Loucy (cell line): ENCODE measurements at regions not wholly inside any gene's neighbourhood (a gene's known extent, or its start where the extent isn't known, plus 50 kb on each side); places are given as distances from the start of the nearest gene placed in this dataset.

ENCODE experiments used
- H2AFZ ChIP-seq: fragments of 200-600 bp; sonication (generic); 2 replicates; pipeline ENCODE4 v1.6.0; 2016; ENCODE audit warnings: antibody characterized with exemption, mild to moderate bottlenecking, low read length, moderate library complexity
- H3F3A ChIP-seq: fragments of 200-600 bp; 2 replicates; pipeline ENCODE4 v1.6.0; 2016; ENCODE audit warnings: antibody characterized with exemption, low read depth, mild to moderate bottlenecking
- H3K27me3 ChIP-seq: fragments of 200-600 bp; sonication (generic); 2 replicates; pipeline ENCODE4 v1.6.1; 2014; ENCODE audit warnings: low read length, mild to moderate bottlenecking; ENCODE audit not compliant: insufficient read depth, poor library complexity, severe bottlenecking
- H3K36me3 ChIP-seq: fragments of 200-600 bp; sonication (generic); 2 replicates; pipeline ENCODE4 v1.6.1; 2016; ENCODE audit warnings: low read length; ENCODE audit not compliant: insufficient read depth
- H3K4me1 ChIP-seq: fragments of 200-600 bp; sonication (generic); 2 replicates; pipeline ENCODE4 v1.5.1; 2014; ENCODE audit warnings: low read length, mild to moderate bottlenecking; ENCODE audit not compliant: insufficient read depth, poor library complexity, severe bottlenecking
- H3K4me2 ChIP-seq: fragments of 200-600 bp; sonication (generic); 2 replicates; pipeline ENCODE4 v1.6.0; 2014; ENCODE audit warnings: antibody characterized with exemption, low read length, low read depth, mild to moderate bottlenecking; ENCODE audit not compliant: poor library complexity, severe bottlenecking
- H3K4me3 ChIP-seq: fragments of 200-600 bp; sonication (generic); 2 replicates; pipeline ENCODE4 v1.5.1; 2014; ENCODE audit warnings: low read length, mild to moderate bottlenecking, mixed read lengths; ENCODE audit not compliant: poor library complexity, severe bottlenecking
- H3K79me2 ChIP-seq: fragments of 200-600 bp; sonication (generic); 2 replicates; pipeline ENCODE4 v1.6.1; 2014; ENCODE audit warnings: low read length; ENCODE audit not compliant: insufficient read depth
- H3K9ac ChIP-seq: fragments of 200-600 bp; sonication (generic); 2 replicates; pipeline ENCODE4 v1.6.0; 2014; ENCODE audit warnings: mild to moderate bottlenecking, low read depth, low read length, moderate library complexity; ENCODE audit not compliant: poor library complexity, severe bottlenecking
- H3K9me2 ChIP-seq: fragments of 200-600 bp; sonication (generic); replicated peaks from 2 replicates; pipeline ENCODE4 v1.6.1; 2016; ENCODE audit warnings: low read depth, low read length, mixed read lengths
- H3K9me3 ChIP-seq: fragments of 200-600 bp; sonication (generic); 2 replicates; pipeline ENCODE4 v1.6.1; 2014; ENCODE audit warnings: mild to moderate bottlenecking, antibody characterized with exemption, low read length, low read depth; ENCODE audit not compliant: insufficient read depth
- H4K20me1 ChIP-seq: fragments of 200-600 bp; sonication (generic); 2 replicates; pipeline ENCODE4 v1.6.0; 2014; ENCODE audit warnings: antibody characterized with exemption, low read length, mild to moderate bottlenecking; ENCODE audit not compliant: insufficient read depth, poor library complexity, severe bottlenecking
- EZH2phosphoT487 ChIP-seq: fragments of 200-600 bp; IDR thresholded peaks from 2 replicates; pipeline ENCODE4 v1.6.1; 2018; ENCODE audit warnings: antibody characterized with exemption, mild to moderate bottlenecking, moderate library complexity, borderline replicate concordance
- TF ChIP-seq, protein P1 (sequence below): fragments of 200-600 bp; sonication (generic); conservative IDR thresholded peaks from 2 replicates; pipeline ENCODE4 v1.5.1; 2014; ENCODE audit warnings: mild to moderate bottlenecking, antibody characterized with exemption, low read length

DNA sequence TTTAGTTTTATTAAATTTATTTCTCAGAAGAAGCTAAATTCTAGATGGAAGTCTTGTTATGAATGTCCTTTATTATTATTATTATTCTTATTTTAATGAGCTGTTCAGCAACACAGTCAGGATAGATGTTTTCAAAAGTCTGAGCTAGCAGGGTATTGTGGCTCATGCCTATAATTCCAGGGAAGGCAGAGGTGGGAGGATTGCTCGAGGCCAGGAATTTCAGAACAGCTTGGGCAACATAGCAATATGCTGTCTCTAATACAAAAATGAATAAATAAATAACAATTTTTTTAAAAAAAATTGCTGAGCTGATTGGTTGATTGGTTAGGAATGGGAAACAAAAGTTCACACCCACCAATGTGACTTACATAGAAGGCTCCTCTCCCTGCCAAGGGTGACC is 274.1 kb upstream of the CYRIA start:
- H3K9ac ChIP-seq: no peak overlapping the region
- H3K4me2 ChIP-seq: no peak overlapping the region
- H3K9me3 ChIP-seq: no peaks in the 10 kb centered on the region
- H3K4me1 ChIP-seq: no peaks in the 10 kb centered on the region
- no peaks in the 10 kb centered on the region for H3F3A ChIP-seq
- H3K36me3 ChIP-seq: no peaks in the 10 kb centered on the region
- no peaks in the 10 kb centered on the region for H3K9me2 ChIP-seq
- no peaks in the 10 kb centered on the region for H3K79me2 ChIP-seq
- TF ChIP-seq, protein P1, sequence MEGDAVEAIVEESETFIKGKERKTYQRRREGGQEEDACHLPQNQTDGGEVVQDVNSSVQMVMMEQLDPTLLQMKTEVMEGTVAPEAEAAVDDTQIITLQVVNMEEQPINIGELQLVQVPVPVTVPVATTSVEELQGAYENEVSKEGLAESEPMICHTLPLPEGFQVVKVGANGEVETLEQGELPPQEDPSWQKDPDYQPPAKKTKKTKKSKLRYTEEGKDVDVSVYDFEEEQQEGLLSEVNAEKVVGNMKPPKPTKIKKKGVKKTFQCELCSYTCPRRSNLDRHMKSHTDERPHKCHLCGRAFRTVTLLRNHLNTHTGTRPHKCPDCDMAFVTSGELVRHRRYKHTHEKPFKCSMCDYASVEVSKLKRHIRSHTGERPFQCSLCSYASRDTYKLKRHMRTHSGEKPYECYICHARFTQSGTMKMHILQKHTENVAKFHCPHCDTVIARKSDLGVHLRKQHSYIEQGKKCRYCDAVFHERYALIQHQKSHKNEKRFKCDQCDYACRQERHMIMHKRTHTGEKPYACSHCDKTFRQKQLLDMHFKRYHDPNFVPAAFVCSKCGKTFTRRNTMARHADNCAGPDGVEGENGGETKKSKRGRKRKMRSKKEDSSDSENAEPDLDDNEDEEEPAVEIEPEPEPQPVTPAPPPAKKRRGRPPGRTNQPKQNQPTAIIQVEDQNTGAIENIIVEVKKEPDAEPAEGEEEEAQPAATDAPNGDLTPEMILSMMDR: no peak
- TF ChIP-seq EZH2phosphoT487: no peak
- no peaks in the 10 kb centered on the region for H4K20me1 ChIP-seq
- H3K27me3 ChIP-seq: no peaks in the 10 kb centered on the region
- no peak overlapping the region for H3K4me3 ChIP-seq
- no peak overlapping the region for H2AFZ ChIP-seq

DNA sequence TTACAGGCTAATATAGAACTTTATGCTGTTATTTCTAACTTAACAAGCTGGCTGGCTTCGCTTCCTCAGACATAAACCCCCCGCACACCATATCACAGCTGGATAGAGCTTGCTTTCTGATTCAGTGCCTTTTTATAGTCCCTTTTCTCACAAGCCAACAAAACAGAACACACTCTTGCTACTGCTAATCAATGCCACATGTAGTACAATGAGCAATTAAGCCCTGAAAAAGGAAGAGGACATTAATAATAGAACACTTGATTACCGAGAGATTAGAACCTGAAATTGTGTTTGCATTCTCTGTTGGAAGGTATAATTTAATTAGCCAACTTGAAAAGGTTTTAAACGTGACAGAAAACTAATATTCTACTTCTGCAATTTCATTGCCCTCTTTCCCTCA is 267.7 kb upstream of the CYRIA start:
- TF ChIP-seq, protein P1: no peak
- TF ChIP-seq EZH2phosphoT487: no peak
- Histone ChIP-seq H4K20me1 (no peaks in the 10 kb centered on the region), H3K9me3 (no peaks in the 10 kb centered on the region), H3K27me3 (no peaks in the 10 kb centered on the region), H3K79me2 (no peaks in the 10 kb centered on the region), H2AFZ (no peak overlapping the region), H3F3A (no peaks in the 10 kb centered on the region), H3K4me2 (no peak overlapping the region), H3K9ac (no peak overlapping the region), H3K4me3 (no peak overlapping the region), H3K36me3 (no peaks in the 10 kb centered on the region), H3K9me2 (no peaks in the 10 kb centered on the region), H3K4me1 (no peaks in the 10 kb centered on the region)

DNA sequence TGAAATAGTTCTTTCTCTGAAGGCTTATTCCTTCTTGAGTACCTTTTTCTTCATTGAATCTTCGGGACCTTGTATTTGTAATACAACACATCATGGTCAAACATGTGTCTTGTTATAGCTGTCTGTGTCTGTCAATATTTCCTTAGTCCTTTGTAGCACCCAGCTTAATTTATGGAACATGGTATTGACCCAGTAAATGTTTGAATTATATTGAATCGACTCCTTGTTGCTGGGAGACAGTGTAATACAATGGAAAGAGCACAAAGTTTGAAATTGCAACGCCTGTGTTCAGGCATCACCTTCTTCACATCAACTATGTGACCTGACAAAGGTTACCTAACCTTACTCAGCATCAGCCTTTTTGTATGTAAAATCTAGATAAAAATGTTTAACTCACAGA is 267.2 kb upstream of the CYRIA start:
- no peak overlapping the region for H3K9ac ChIP-seq
- H2AFZ ChIP-seq: no peak overlapping the region
- no peaks in the 10 kb centered on the region for H3K79me2 ChIP-seq
- H3K9me2 ChIP-seq: no peaks in the 10 kb centered on the region
- H3K4me3 ChIP-seq: no peak overlapping the region
- H3K4me1 ChIP-seq: no peaks in the 10 kb centered on the region
- H3K27me3 ChIP-seq: no peaks in the 10 kb centered on the region
- no peaks in the 10 kb centered on the region for H4K20me1 ChIP-seq
- no peaks in the 10 kb centered on the region for H3F3A ChIP-seq
- no peaks in the 10 kb centered on the region for H3K9me3 ChIP-seq
- H3K36me3 ChIP-seq: no peaks in the 10 kb centered on the region
- no peak overlapping the region for H3K4me2 ChIP-seq
- TF ChIP-seq, protein P1: no peak
- TF ChIP-seq EZH2phosphoT487: no peak
